ENCODE measurements at regions not wholly inside any gene's neighbourhood (a gene's known extent, or its start where the extent isn't known, plus 50 kb on each side); places are given as distances from the start of the nearest gene placed in this dataset.

- H3K4me1 ChIP-seq, result peaks cover 4% of the 10 kb centered on the region
- no peak overlapping the region for H3K27ac Mint-ChIP-seq
- peaks cover 4% of the 10 kb centered on the region for H3K36me3 Mint-ChIP-seq
- no peaks in the 10 kb centered on the region for H3K4me1 Mint-ChIP-seq
- H3K79me2 ChIP-seq (ENCODE audit: low read depth), result no peaks in the 10 kb centered on the region
- H3K9ac ChIP-seq, result no peak overlapping the region
- no peak for DNase-seq (ENCODE audit: low spot score)
- no peak overlapping the region for H2AFZ ChIP-seq (replicated peaks)
- H4K20me1 ChIP-seq (ENCODE audit: low read depth), result no peaks in the 10 kb centered on the region
- no peak overlapping the region for H3K4me3 Mint-ChIP-seq
- no peak overlapping the region for H3K27ac ChIP-seq
- no peaks in the 10 kb centered on the region for H3F3A ChIP-seq (ENCODE audit: low read depth)
- H3K4me2 ChIP-seq, result no peak overlapping the region
- no peaks in the 10 kb centered on the region for H3K36me3 ChIP-seq
- H3K27me3 Mint-ChIP-seq (ENCODE audit: insufficient read depth, low read depth), result peaks cover 3% of the 10 kb centered on the region
- no peak overlapping the region for H3K4me3 ChIP-seq
- no peaks in the 10 kb centered on the region for H3K27me3 ChIP-seq
- no peak for TF ChIP-seq EZH2phosphoT487 (IDR thresholded peaks at IDR 0.05)
- no peak for TF ChIP-seq CTCF (IDR thresholded peaks at IDR 0.05)
- no peak for TF ChIP-seq EZH2 (IDR thresholded peaks at IDR 0.05)
- no peaks in the 10 kb centered on the region for H3K9me3 ChIP-seq (ENCODE audit: low read depth)
- H3K9me3 Mint-ChIP-seq, result peaks cover 8% of the 10 kb centered on the region
Measured at GRCh38 chr5:82910905-82911304, 166.3 kb downstream of the TMEM167A start.

DNA sequence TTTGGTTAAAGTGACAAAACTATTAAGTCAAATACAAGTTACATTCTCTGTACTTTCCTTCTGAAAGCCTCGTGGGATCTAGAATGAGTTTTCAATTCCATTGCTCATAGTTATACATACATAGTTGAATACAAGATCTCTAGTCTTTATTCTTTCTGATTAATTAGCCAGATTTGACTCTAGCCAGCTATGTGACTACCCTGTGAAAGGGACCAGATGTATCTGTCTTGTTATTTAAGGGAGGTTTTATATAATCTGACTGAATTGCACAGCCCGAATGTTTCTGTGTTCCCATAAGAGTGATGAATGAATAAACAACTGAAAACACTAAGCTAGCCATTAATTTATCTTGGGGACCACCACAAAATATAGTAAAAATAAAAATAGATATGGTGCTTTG lies 166.7 kb downstream of the TMEM167A start:
- Histone ChIP-seq H3K36me3 (no peaks in the 10 kb centered on the region), H3K79me2 (ENCODE audit: low read depth) (no peaks in the 10 kb centered on the region), H3K4me2 (no peak overlapping the region), H3K9ac (no peak overlapping the region), H3K9me3 (ENCODE audit: low read depth) (no peaks in the 10 kb centered on the region), H3K4me1 (peaks cover 4% of the 10 kb centered on the region), H3K27me3 (no peaks in the 10 kb centered on the region), H3K27ac (no peak overlapping the region), H3K4me3 (no peak overlapping the region), H4K20me1 (ENCODE audit: low read depth) (no peaks in the 10 kb centered on the region), H2AFZ (replicated peaks) (no peak overlapping the region), H3F3A (ENCODE audit: low read depth) (no peaks in the 10 kb centered on the region)
- Mint-ChIP-seq H3K27ac (no peak overlapping the region), H3K36me3 (peaks cover 2% of the 10 kb centered on the region), H3K4me1 (no peaks in the 10 kb centered on the region), H3K4me3 (no peak overlapping the region), H3K9me3 (peaks cover 6% of the 10 kb centered on the region), H3K27me3 (ENCODE audit: insufficient read depth, low read depth) (peaks cover 3% of the 10 kb centered on the region)
- DNase-seq (ENCODE audit: low spot score), result no peak
- TF ChIP-seq EZH2 (IDR thresholded peaks at IDR 0.05) (no peak), EZH2phosphoT487 (IDR thresholded peaks at IDR 0.05) (no peak), CTCF (IDR thresholded peaks at IDR 0.05) (no peak)

DNA sequence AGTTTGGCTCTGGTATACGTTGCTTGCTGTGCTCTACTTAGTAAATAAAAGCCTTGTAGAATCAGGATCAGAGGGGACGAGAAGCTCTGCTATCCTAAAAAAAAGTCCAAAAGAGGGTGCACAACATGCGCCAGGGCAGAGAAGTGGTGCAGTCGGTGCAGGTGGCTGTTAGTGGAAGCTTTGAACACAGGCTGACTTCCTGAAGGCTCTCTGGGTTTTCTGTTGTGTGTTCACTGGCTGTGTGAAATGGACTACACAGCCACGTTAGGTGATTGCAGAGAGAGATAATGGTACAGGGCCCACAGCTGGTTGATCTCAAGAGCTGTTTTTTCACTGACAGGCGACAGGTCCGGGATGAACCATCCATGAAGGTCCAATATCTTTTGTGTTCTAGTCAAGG lies 167.4 kb downstream of the TMEM167A start:
- Mint-ChIP-seq H3K4me1 (no peaks in the 10 kb centered on the region), H3K27ac (no peak overlapping the region), H3K9me3 (no peaks in the 10 kb centered on the region), H3K36me3 (no peaks in the 10 kb centered on the region), H3K4me3 (no peak overlapping the region), H3K27me3 (ENCODE audit: insufficient read depth, low read depth) (peaks cover 3% of the 10 kb centered on the region)
- H3K27ac ChIP-seq, result no peak overlapping the region
- no peak overlapping the region for H2AFZ ChIP-seq (replicated peaks)
- TF ChIP-seq CTCF (IDR thresholded peaks at IDR 0.05) (no peak), EZH2 (IDR thresholded peaks at IDR 0.05) (no peak), EZH2phosphoT487 (IDR thresholded peaks at IDR 0.05) (no peak)
- no peak for DNase-seq (ENCODE audit: low spot score)
- H4K20me1 ChIP-seq (ENCODE audit: low read depth), result no peaks in the 10 kb centered on the region
- H3K9ac ChIP-seq, result no peak overlapping the region
- H3K4me2 ChIP-seq, result no peak overlapping the region
- H3K79me2 ChIP-seq (ENCODE audit: low read depth), result no peaks in the 10 kb centered on the region
- no peaks in the 10 kb centered on the region for H3K36me3 ChIP-seq
- H3K9me3 ChIP-seq (ENCODE audit: low read depth), result no peaks in the 10 kb centered on the region
- no peaks in the 10 kb centered on the region for H3K27me3 ChIP-seq
- H3K4me1 ChIP-seq, result peaks cover 4% of the 10 kb centered on the region
- no peaks in the 10 kb centered on the region for H3F3A ChIP-seq (ENCODE audit: low read depth)
- H3K4me3 ChIP-seq, result no peak overlapping the region
